Activated CD8-positive, alpha-beta memory T cell treated with anti-CD3 and anti-CD28 coated beads, Interleukin-2, amount 10 ng/mL, durations not matched to agents 7 days and 5 days (primary cell): ENCODE measurements at regions not wholly inside any gene's neighbourhood (a gene's known extent, or its start where the extent isn't known, plus 50 kb on each side); places are given as distances from the start of the nearest gene placed in this dataset.

Experiments used
- ATAC-seq: fragments of 150-1000 bp; cut with Tn5 transposase; one replicate; pipeline ENCODE4 v1.10.0; 2021; ENCODE audit warnings: moderate library complexity
- CTCF ChIA-PET: fragments of 350-600 bp; sonication (Branson Sonifier 250); formaldehyde crosslinking; loops from one replicate; lab custom pipeline; 2021; ENCODE audit warnings: antibody characterized with exemption; lab: Charles Lee
- DNase-seq: peaks from one replicate; pipeline ENCODE4 v3.0.0-alpha.2; 2020
- H3K27ac Mint-ChIP-seq: one replicate; pipeline ENCODE4 v1.8.0; 2021; ENCODE audit warnings: mild to moderate bottlenecking, mixed read lengths
- H3K27me3 Mint-ChIP-seq: one replicate; pipeline ENCODE4 v1.8.0; 2021; ENCODE audit warnings: mixed read lengths
- H3K36me3 Mint-ChIP-seq: one replicate; pipeline ENCODE4 v1.8.0; 2021; ENCODE audit warnings: mild to moderate bottlenecking, mixed read lengths
- H3K4me1 Mint-ChIP-seq: one replicate; pipeline ENCODE4 v1.8.0; 2021; ENCODE audit warnings: mixed read lengths
- H3K4me3 Mint-ChIP-seq: one replicate; pipeline ENCODE4 v1.8.0; 2021; ENCODE audit warnings: mild to moderate bottlenecking, moderate library complexity, mixed read lengths
- H3K9me3 Mint-ChIP-seq: one replicate; pipeline ENCODE4 v1.8.0; 2022; ENCODE audit warnings: low read depth, mixed read lengths

- H3K27ac Mint-ChIP-seq, result no peak overlapping the region
- no peaks in the 10 kb centered on the region for H3K36me3 Mint-ChIP-seq
- no peaks in the 10 kb centered on the region for H3K4me1 Mint-ChIP-seq
- ATAC-seq (no peak), DNase-seq (no peak)
- no peak overlapping the region for H3K4me3 Mint-ChIP-seq
- peaks cover 15% of the 10 kb centered on the region for H3K27me3 Mint-ChIP-seq
- CTCF ChIA-PET, result no interaction called here
- no peaks in the 10 kb centered on the region for H3K9me3 Mint-ChIP-seq
Measured at GRCh38 chr1:90650401-90650800, 66.7 kb downstream of the BARHL2 start.

- Mint-ChIP-seq H3K9me3 (no peaks in the 10 kb centered on the region), H3K4me3 (no peak overlapping the region), H3K27me3 (peaks cover 5% of the 10 kb centered on the region), H3K4me1 (no peaks in the 10 kb centered on the region), H3K27ac (no peak overlapping the region), H3K36me3 (no peaks in the 10 kb centered on the region)
- CTCF ChIA-PET, result no interaction called here
- no peak for DNase-seq
- ATAC-seq, result no peak
Measured at GRCh38 chr1:90640325-90640724, 76.8 kb downstream of the BARHL2 start.

- Mint-ChIP-seq H3K4me3 (no peak overlapping the region), H3K4me1 (no peaks in the 10 kb centered on the region), H3K36me3 (no peaks in the 10 kb centered on the region), H3K27me3 (no peaks in the 10 kb centered on the region), H3K27ac (no peak overlapping the region), H3K9me3 (no peaks in the 10 kb centered on the region)
- CTCF ChIA-PET, result no interaction called here
- DNase-seq (no peak), ATAC-seq (no peak)
Measured at GRCh38 chr1:90622666-90623065, 94.4 kb downstream of the BARHL2 start.

- Mint-ChIP-seq H3K9me3 (no peaks in the 10 kb centered on the region), H3K36me3 (no peaks in the 10 kb centered on the region), H3K4me1 (no peaks in the 10 kb centered on the region), H3K27ac (no peak overlapping the region), H3K27me3 (no peaks in the 10 kb centered on the region), H3K4me3 (no peak overlapping the region)
- DNase-seq, result no peak
- CTCF ChIA-PET, result no interaction called here
- no peak for ATAC-seq
Measured at GRCh38 chr1:90621986-90622385, 95.1 kb downstream of the BARHL2 start.

- DNase-seq, result no peak
- Mint-ChIP-seq H3K9me3 (no peaks in the 10 kb centered on the region), H3K4me3 (no peak overlapping the region), H3K4me1 (no peaks in the 10 kb centered on the region), H3K27me3 (no peaks in the 10 kb centered on the region), H3K36me3 (no peaks in the 10 kb centered on the region), H3K27ac (no peak overlapping the region)
- CTCF ChIA-PET, result no interaction called here
- ATAC-seq, result no peak
Measured at GRCh38 chr1:90616395-90616794, 100.7 kb downstream of the BARHL2 start.

- H3K36me3 Mint-ChIP-seq, result no peaks in the 10 kb centered on the region
- H3K9me3 Mint-ChIP-seq, result no peaks in the 10 kb centered on the region
- CTCF ChIA-PET, result no interaction called here
- no peaks in the 10 kb centered on the region for H3K27me3 Mint-ChIP-seq
- no peak overlapping the region for H3K4me3 Mint-ChIP-seq
- DNase-seq (no peak), ATAC-seq (no peak)
- H3K27ac Mint-ChIP-seq, result no peak overlapping the region
- no peaks in the 10 kb centered on the region for H3K4me1 Mint-ChIP-seq
Measured at GRCh38 chr1:90614872-90615271, 102.2 kb downstream of the BARHL2 start.

- DNase-seq (no peak), ATAC-seq (no peak)
- Mint-ChIP-seq H3K4me1 (no peaks in the 10 kb centered on the region), H3K27me3 (no peaks in the 10 kb centered on the region), H3K36me3 (no peaks in the 10 kb centered on the region), H3K9me3 (no peaks in the 10 kb centered on the region), H3K27ac (no peak overlapping the region), H3K4me3 (no peak overlapping the region)
- CTCF ChIA-PET, result no interaction called here
Measured at GRCh38 chr1:90613371-90613770, 103.7 kb downstream of the BARHL2 start.

GRCh38 chr1:90612033-90612432 lies 105.1 kb downstream of the BARHL2 start:
- H3K27ac Mint-ChIP-seq, result no peak overlapping the region
- no peak for ATAC-seq

GRCh38 chr1:90607736-90608135 lies 109.4 kb downstream of the BARHL2 start:
- no peak overlapping the region for H3K27ac Mint-ChIP-seq
- CTCF ChIA-PET, result no interaction called here

More at GRCh38 chr1:90612033-90612432, 105.1 kb downstream of the BARHL2 start:
- CTCF ChIA-PET, result no interaction called here
- H3K4me1 Mint-ChIP-seq, result no peaks in the 10 kb centered on the region
- H3K36me3 Mint-ChIP-seq, result no peaks in the 10 kb centered on the region
- H3K4me3 Mint-ChIP-seq, result no peak overlapping the region
- H3K27me3 Mint-ChIP-seq, result no peaks in the 10 kb centered on the region
- no peak for DNase-seq
- H3K9me3 Mint-ChIP-seq, result no peaks in the 10 kb centered on the region

GRCh38 chr1:90605070-90605469 lies 112.0 kb downstream of the BARHL2 start:
- DNase-seq, result no peak
- ATAC-seq, result no peak
- Mint-ChIP-seq H3K4me3 (no peak overlapping the region), H3K4me1 (no peaks in the 10 kb centered on the region), H3K9me3 (no peaks in the 10 kb centered on the region), H3K36me3 (no peaks in the 10 kb centered on the region), H3K27me3 (peaks cover 2% of the 10 kb centered on the region), H3K27ac (no peak overlapping the region)
- CTCF ChIA-PET, result no interaction called here

More at GRCh38 chr1:90607736-90608135, 109.4 kb downstream of the BARHL2 start:
- H3K27me3 Mint-ChIP-seq, result peaks cover 2% of the 10 kb centered on the region
- DNase-seq, result no peak
- H3K36me3 Mint-ChIP-seq, result no peaks in the 10 kb centered on the region
- H3K9me3 Mint-ChIP-seq, result no peaks in the 10 kb centered on the region
- H3K4me1 Mint-ChIP-seq, result no peaks in the 10 kb centered on the region
- H3K4me3 Mint-ChIP-seq, result no peak overlapping the region
- no peak for ATAC-seq

GRCh38 chr1:90593312-90593711 lies 123.8 kb downstream of the BARHL2 start:
- ATAC-seq, result no peak
- Mint-ChIP-seq H3K27me3 (peaks cover 10% of the 10 kb centered on the region), H3K27ac (no peak overlapping the region), H3K4me3 (no peak overlapping the region), H3K4me1 (no peaks in the 10 kb centered on the region), H3K9me3 (no peaks in the 10 kb centered on the region), H3K36me3 (no peaks in the 10 kb centered on the region)
- DNase-seq, result no peak
- CTCF ChIA-PET, result no interaction called here

GRCh38 chr1:90591970-90592356 lies 125.1 kb downstream of the BARHL2 start:
- CTCF ChIA-PET, result no interaction called here
- no peak for DNase-seq
- H3K36me3 Mint-ChIP-seq, result no peaks in the 10 kb centered on the region
- no peak overlapping the region for H3K27ac Mint-ChIP-seq
- H3K4me3 Mint-ChIP-seq, result no peak overlapping the region
- peaks cover 10% of the 10 kb centered on the region for H3K27me3 Mint-ChIP-seq
- no peaks in the 10 kb centered on the region for H3K4me1 Mint-ChIP-seq
- no peaks in the 10 kb centered on the region for H3K9me3 Mint-ChIP-seq
- ATAC-seq, result no peak

- Mint-ChIP-seq H3K4me1 (no peaks in the 10 kb centered on the region), H3K36me3 (no peaks in the 10 kb centered on the region), H3K4me3 (no peak overlapping the region), H3K27me3 (peaks cover 10% of the 10 kb centered on the region), H3K9me3 (no peaks in the 10 kb centered on the region), H3K27ac (no peak overlapping the region)
- DNase-seq, result no peak
- CTCF ChIA-PET, result interaction anchor here (2.0 kb wide), 1 partner anchor 12 kb away, joined by 5 read pairs; no protein-coding TSS in a partner anchor
- no peak for ATAC-seq
Measured at GRCh38 chr1:90591355-90591969, 125.6 kb downstream of the BARHL2 start.

GRCh38 chr1:90580176-90580575 lies 136.9 kb downstream of the BARHL2 start:
- H3K27ac Mint-ChIP-seq, result no peak overlapping the region
- no peak overlapping the region for H3K4me3 Mint-ChIP-seq
- CTCF ChIA-PET, result interaction anchor here (0.7 kb wide), 1 partner anchor 151 kb away, joined by 3 read pairs; no protein-coding TSS in a partner anchor
- ATAC-seq (no peak), DNase-seq (no peak)
- H3K4me1 Mint-ChIP-seq, result no peaks in the 10 kb centered on the region
- no peaks in the 10 kb centered on the region for H3K9me3 Mint-ChIP-seq
- H3K27me3 Mint-ChIP-seq, result peaks cover 3% of the 10 kb centered on the region
- H3K36me3 Mint-ChIP-seq, result no peaks in the 10 kb centered on the region
